DOHH2 (cell line): ENCODE measurements at regions not wholly inside any gene's neighbourhood (a gene's known extent, or its start where the extent isn't known, plus 50 kb on each side); places are given as distances from the start of the nearest gene placed in this dataset.

Experiments used
- CTCF ChIP-seq: fragments of 200-600 bp; sonication (generic); IDR thresholded peaks from one replicate; pipeline ENCODE4 v1.5.1; 2014; ENCODE audit warnings: antibody characterized with exemption, mild to moderate bottlenecking, low read depth, low read length; ENCODE audit not compliant: poor library complexity, severe bottlenecking
- EZH2phosphoT487 ChIP-seq: fragments of 200-600 bp; sonication (generic); IDR thresholded peaks from 2 replicates; pipeline ENCODE4 v1.6.1; 2017; ENCODE audit warnings: borderline replicate concordance, mild to moderate bottlenecking, antibody characterized with exemption, low read length, moderate library complexity, mixed read lengths

DNA sequence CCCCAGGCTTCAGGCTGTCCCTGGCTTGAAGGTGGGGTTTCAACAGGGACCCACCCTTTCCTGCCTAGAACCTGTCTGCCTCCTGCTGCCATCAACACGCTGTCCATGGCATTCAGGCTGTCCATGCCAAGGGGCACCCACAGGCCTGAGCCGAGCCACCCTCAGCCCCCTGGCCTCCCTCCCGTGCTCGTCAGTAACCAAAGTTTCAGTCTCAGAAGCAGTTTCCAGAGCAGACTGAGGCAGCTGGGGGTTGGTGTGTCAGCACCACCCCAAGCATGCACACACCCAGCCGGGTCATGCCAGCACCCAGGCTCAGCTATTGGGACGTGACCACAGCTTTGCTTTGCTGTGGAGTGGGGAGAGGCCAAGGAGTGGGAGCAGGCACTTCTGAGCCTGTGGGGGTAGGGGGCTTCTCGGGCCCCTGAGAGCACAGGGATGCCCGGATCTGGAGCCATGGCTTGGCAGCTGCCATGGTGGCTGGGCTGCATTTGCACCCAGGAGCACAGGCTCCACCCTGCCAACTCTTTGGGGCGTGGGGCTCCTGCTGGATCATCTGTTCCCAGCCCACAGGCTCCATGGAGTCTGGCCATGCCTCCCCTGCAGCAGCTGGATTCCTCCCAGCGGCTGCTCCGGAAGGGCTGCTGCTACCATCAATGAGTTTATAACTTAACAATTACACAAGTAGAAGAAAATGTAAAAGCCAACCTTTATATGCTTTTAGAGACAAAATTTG, 314.5 kb upstream of the SEMA3C start:
- TF ChIP-seq CTCF = no peak
- TF ChIP-seq EZH2phosphoT487 = no peak
